ENCODE measurements at regions not wholly inside any gene's neighbourhood (a gene's known extent, or its start where the extent isn't known, plus 50 kb on each side); places are given as distances from the start of the nearest gene placed in this dataset.

GRCh38 chr4:83846193-83846830 lies 310.4 kb downstream of the GPAT3 start:
- H3K9me3 Mint-ChIP-seq, result no peaks in the 10 kb centered on the region
- H3K27me3 Mint-ChIP-seq (ENCODE audit: low read depth), result no peaks in the 10 kb centered on the region
- no peak overlapping the region for H3K27ac Mint-ChIP-seq
- no peaks in the 10 kb centered on the region for H3K36me3 Mint-ChIP-seq (ENCODE audit: low read depth)
- intact Hi-C loops (cut with micrococcal nuclease), result no loop called here
- H3K4me1 Mint-ChIP-seq (ENCODE audit: low read depth), result no peaks in the 10 kb centered on the region
- DNase-seq (ENCODE audit: low spot score), result no peak
- H3K4me3 Mint-ChIP-seq (ENCODE audit: low read depth), result no peak overlapping the region

GRCh38 chr4:83839615-83840014 lies 303.7 kb downstream of the GPAT3 start:
- no peak overlapping the region for H3K27ac Mint-ChIP-seq
- H3K9me3 Mint-ChIP-seq, result no peaks in the 10 kb centered on the region
- intact Hi-C loops (cut with micrococcal nuclease), result no loop called here
- no peak overlapping the region for H3K4me3 Mint-ChIP-seq (ENCODE audit: low read depth)
- H3K27me3 Mint-ChIP-seq (ENCODE audit: low read depth), result no peaks in the 10 kb centered on the region
- H3K4me1 Mint-ChIP-seq (ENCODE audit: low read depth), result no peaks in the 10 kb centered on the region
- H3K36me3 Mint-ChIP-seq (ENCODE audit: low read depth), result no peaks in the 10 kb centered on the region
- no peak for DNase-seq (ENCODE audit: low spot score)

GRCh38 chr4:83837614-83838308 lies 301.9 kb downstream of the GPAT3 start:
- H3K4me1 Mint-ChIP-seq (ENCODE audit: low read depth), result no peaks in the 10 kb centered on the region
- no peak overlapping the region for H3K4me3 Mint-ChIP-seq (ENCODE audit: low read depth)
- no peak overlapping the region for H3K27ac Mint-ChIP-seq
- H3K9me3 Mint-ChIP-seq, result no peaks in the 10 kb centered on the region
- DNase-seq (ENCODE audit: low spot score), result no peak
- intact Hi-C loops (cut with micrococcal nuclease), result no loop called here
- H3K27me3 Mint-ChIP-seq (ENCODE audit: low read depth), result no peaks in the 10 kb centered on the region
- H3K36me3 Mint-ChIP-seq (ENCODE audit: low read depth), result no peaks in the 10 kb centered on the region

GRCh38 chr4:83833920-83834319 lies 298.0 kb downstream of the GPAT3 start:
- no peaks in the 10 kb centered on the region for H3K36me3 Mint-ChIP-seq (ENCODE audit: low read depth)
- no peaks in the 10 kb centered on the region for H3K27me3 Mint-ChIP-seq (ENCODE audit: low read depth)
- no peaks in the 10 kb centered on the region for H3K4me1 Mint-ChIP-seq (ENCODE audit: low read depth)

GRCh38 chr4:83832110-83832825 lies 296.4 kb downstream of the GPAT3 start:
- DNase-seq (ENCODE audit: low spot score), result no peak
- Mint-ChIP-seq H3K4me3 (ENCODE audit: low read depth) (no peak overlapping the region), H3K4me1 (ENCODE audit: low read depth) (no peaks in the 10 kb centered on the region), H3K36me3 (ENCODE audit: low read depth) (no peaks in the 10 kb centered on the region), H3K27me3 (ENCODE audit: low read depth) (no peaks in the 10 kb centered on the region), H3K9me3 (no peaks in the 10 kb centered on the region), H3K27ac (no peak overlapping the region)
- intact Hi-C loops (cut with micrococcal nuclease), result no loop called here

More at GRCh38 chr4:83833920-83834319, 298.0 kb downstream of the GPAT3 start:
- Mint-ChIP-seq H3K27ac (no peak overlapping the region), H3K9me3 (no peaks in the 10 kb centered on the region), H3K4me3 (ENCODE audit: low read depth) (no peak overlapping the region)
- no peak for DNase-seq (ENCODE audit: low spot score)
- intact Hi-C loops (cut with micrococcal nuclease), result no loop called here

GRCh38 chr4:83831588-83831987 lies 295.7 kb downstream of the GPAT3 start:
- H3K4me3 Mint-ChIP-seq (ENCODE audit: low read depth), result no peak overlapping the region
- DNase-seq (ENCODE audit: low spot score), result no peak
- H3K4me1 Mint-ChIP-seq (ENCODE audit: low read depth), result no peaks in the 10 kb centered on the region
- intact Hi-C loops (cut with micrococcal nuclease), result no loop called here
- no peaks in the 10 kb centered on the region for H3K27me3 Mint-ChIP-seq (ENCODE audit: low read depth)
- no peaks in the 10 kb centered on the region for H3K36me3 Mint-ChIP-seq (ENCODE audit: low read depth)
- H3K9me3 Mint-ChIP-seq, result no peaks in the 10 kb centered on the region
- H3K27ac Mint-ChIP-seq, result no peak overlapping the region

- no peaks in the 10 kb centered on the region for H3K9me3 Mint-ChIP-seq
- intact Hi-C loops (cut with micrococcal nuclease), result no loop called here
- no peak for DNase-seq (ENCODE audit: low spot score)
- no peak overlapping the region for H3K4me3 Mint-ChIP-seq (ENCODE audit: low read depth)
- H3K4me1 Mint-ChIP-seq (ENCODE audit: low read depth), result no peaks in the 10 kb centered on the region
- no peaks in the 10 kb centered on the region for H3K27me3 Mint-ChIP-seq (ENCODE audit: low read depth)
- no peaks in the 10 kb centered on the region for H3K36me3 Mint-ChIP-seq (ENCODE audit: low read depth)
- no peak overlapping the region for H3K27ac Mint-ChIP-seq
Observed at GRCh38 chr4:83830138-83830888, 294.4 kb downstream of the GPAT3 start.

- H3K27me3 Mint-ChIP-seq (ENCODE audit: low read depth), result no peaks in the 10 kb centered on the region
- no peak overlapping the region for H3K4me3 Mint-ChIP-seq (ENCODE audit: low read depth)
- no peaks in the 10 kb centered on the region for H3K36me3 Mint-ChIP-seq (ENCODE audit: low read depth)
Observed at GRCh38 chr4:83828601-83829000, 292.7 kb downstream of the GPAT3 start.

GRCh38 chr4:83821493-83821892 lies 285.6 kb downstream of the GPAT3 start:
- Mint-ChIP-seq H3K9me3 (peaks cover 12% of the 10 kb centered on the region), H3K36me3 (ENCODE audit: low read depth) (no peaks in the 10 kb centered on the region), H3K4me3 (ENCODE audit: low read depth) (no peak overlapping the region), H3K4me1 (ENCODE audit: low read depth) (no peaks in the 10 kb centered on the region), H3K27ac (no peak overlapping the region), H3K27me3 (ENCODE audit: low read depth) (no peaks in the 10 kb centered on the region)
- intact Hi-C loops (cut with micrococcal nuclease), result no loop called here
- no peak for DNase-seq (ENCODE audit: low spot score)

More at GRCh38 chr4:83828601-83829000, 292.7 kb downstream of the GPAT3 start:
- intact Hi-C loops (cut with micrococcal nuclease), result no loop called here
- H3K27ac Mint-ChIP-seq, result no peak overlapping the region
- H3K9me3 Mint-ChIP-seq, result no peaks in the 10 kb centered on the region
- H3K4me1 Mint-ChIP-seq (ENCODE audit: low read depth), result no peaks in the 10 kb centered on the region
- DNase-seq (ENCODE audit: low spot score), result no peak

- Mint-ChIP-seq H3K27ac (no peak overlapping the region), H3K27me3 (ENCODE audit: low read depth) (no peaks in the 10 kb centered on the region), H3K4me1 (ENCODE audit: low read depth) (no peaks in the 10 kb centered on the region), H3K36me3 (ENCODE audit: low read depth) (no peaks in the 10 kb centered on the region), H3K4me3 (ENCODE audit: low read depth) (no peak overlapping the region), H3K9me3 (peaks cover 12% of the 10 kb centered on the region)
- intact Hi-C loops (cut with micrococcal nuclease), result no loop called here
- no peak for DNase-seq (ENCODE audit: low spot score)
Observed at GRCh38 chr4:83819582-83819981, 283.7 kb downstream of the GPAT3 start.

- intact Hi-C loops (cut with micrococcal nuclease), result no loop called here
- no peaks in the 10 kb centered on the region for H3K27me3 Mint-ChIP-seq (ENCODE audit: low read depth)
- DNase-seq (ENCODE audit: low spot score), result no peak
- H3K9me3 Mint-ChIP-seq, result no peaks in the 10 kb centered on the region
- H3K27ac Mint-ChIP-seq, result no peak overlapping the region
- no peaks in the 10 kb centered on the region for H3K4me1 Mint-ChIP-seq (ENCODE audit: low read depth)
- no peak overlapping the region for H3K4me3 Mint-ChIP-seq (ENCODE audit: low read depth)
- H3K36me3 Mint-ChIP-seq (ENCODE audit: low read depth), result no peaks in the 10 kb centered on the region
Observed at GRCh38 chr4:83810428-83810827, 274.5 kb downstream of the GPAT3 start.

GRCh38 chr4:83809581-83809980 lies 273.7 kb downstream of the GPAT3 start:
- Mint-ChIP-seq H3K36me3 (ENCODE audit: low read depth) (no peaks in the 10 kb centered on the region), H3K4me3 (ENCODE audit: low read depth) (no peak overlapping the region), H3K4me1 (ENCODE audit: low read depth) (no peaks in the 10 kb centered on the region), H3K9me3 (no peaks in the 10 kb centered on the region), H3K27ac (no peak overlapping the region), H3K27me3 (ENCODE audit: low read depth) (no peaks in the 10 kb centered on the region)
- intact Hi-C loops (cut with micrococcal nuclease), result no loop called here
- DNase-seq (ENCODE audit: low spot score), result no peak
